Calu3 (cell line): ENCODE measurements at regions not wholly inside any gene's neighbourhood (a gene's known extent, or its start where the extent isn't known, plus 50 kb on each side); places are given as distances from the start of the nearest gene placed in this dataset.

ENCODE experiments used
- BruUV-seq: library from RNA; stranded (reverse); fragments of 400-500 nt; replicated peaks from 2 replicates; lab custom pipeline; 2021; lab: Mats Ljungman, UMichigan
- CTCF ChIA-PET: fragments of 300-600 bp; sonication (Branson Sonifier 250); formaldehyde crosslinking; loops from one replicate; lab custom pipeline; 2022; ENCODE audit warnings: antibody characterized with exemption; lab: Charles Lee
- DNase-seq: peaks from one replicate; pipeline ENCODE4 v3.0.0; 2022
- H3K27ac Mint-ChIP-seq: one replicate; pipeline ENCODE4 v1.8.0; 2022; ENCODE audit warnings: mixed read lengths; ENCODE audit not compliant: unreplicated experiment
- H3K27me3 Mint-ChIP-seq: one replicate; pipeline ENCODE4 v1.8.0; 2022; ENCODE audit warnings: mixed read lengths; ENCODE audit not compliant: unreplicated experiment
- H3K36me3 Mint-ChIP-seq: one replicate; pipeline ENCODE4 v1.8.0; 2022; ENCODE audit warnings: mild to moderate bottlenecking, moderate library complexity, mixed read lengths; ENCODE audit not compliant: insufficient read depth, unreplicated experiment
- H3K4me1 Mint-ChIP-seq: one replicate; pipeline ENCODE4 v1.8.0; 2022; ENCODE audit warnings: mild to moderate bottlenecking, low read depth, mixed read lengths; ENCODE audit not compliant: unreplicated experiment
- H3K4me3 Mint-ChIP-seq: one replicate; pipeline ENCODE4 v1.8.0; 2022; ENCODE audit warnings: mild to moderate bottlenecking, low read depth, moderate library complexity, mixed read lengths; ENCODE audit not compliant: unreplicated experiment
- H3K9me3 Mint-ChIP-seq: one replicate; pipeline ENCODE4 v1.8.0; 2022; ENCODE audit warnings: low read depth, mixed read lengths; ENCODE audit not compliant: unreplicated experiment
- intact Hi-C: fragments of 100-400 bp; cut with micrococcal nuclease; formaldehyde crosslinking; loops from one replicate; pipeline ENCODE4 v1.10.0; 2022; ENCODE audit not compliant: unreplicated experiment
- TF ChIP-seq, protein P1 (sequence below): fragments of 200-600 bp; IDR thresholded peaks from one replicate; pipeline ENCODE4 v1.8.0; 2022; ENCODE audit warnings: antibody characterized with exemption; ENCODE audit not compliant: unreplicated experiment

DNA sequence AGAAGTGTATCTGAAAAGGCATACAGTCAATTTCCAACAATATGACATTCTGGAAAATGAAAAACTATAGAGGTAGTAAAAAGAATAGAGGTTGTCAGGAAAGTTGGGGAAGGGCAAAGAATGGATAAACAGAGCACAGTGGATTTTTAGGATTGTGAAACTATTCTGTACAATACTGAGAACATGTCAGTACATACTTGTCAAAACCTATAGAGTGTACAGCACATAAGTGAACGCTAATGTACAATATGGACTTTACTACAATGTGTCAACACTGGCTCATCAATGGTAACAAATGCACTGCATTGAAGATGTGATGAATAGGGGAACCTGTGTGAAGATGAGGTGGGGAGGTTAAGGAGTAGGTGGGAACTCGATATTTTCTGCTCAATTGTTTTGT lies 483.0 kb upstream of the PFKP start:
- Mint-ChIP-seq H3K36me3 (no peaks in the 10 kb centered on the region), H3K9me3 (peaks cover 6% of the 10 kb centered on the region), H3K27ac (no peak overlapping the region), H3K27me3 (no peaks in the 10 kb centered on the region), H3K4me3 (no peak overlapping the region), H3K4me1 (no peaks in the 10 kb centered on the region)
- intact Hi-C loops: no loop called here
- TF ChIP-seq, protein P1, sequence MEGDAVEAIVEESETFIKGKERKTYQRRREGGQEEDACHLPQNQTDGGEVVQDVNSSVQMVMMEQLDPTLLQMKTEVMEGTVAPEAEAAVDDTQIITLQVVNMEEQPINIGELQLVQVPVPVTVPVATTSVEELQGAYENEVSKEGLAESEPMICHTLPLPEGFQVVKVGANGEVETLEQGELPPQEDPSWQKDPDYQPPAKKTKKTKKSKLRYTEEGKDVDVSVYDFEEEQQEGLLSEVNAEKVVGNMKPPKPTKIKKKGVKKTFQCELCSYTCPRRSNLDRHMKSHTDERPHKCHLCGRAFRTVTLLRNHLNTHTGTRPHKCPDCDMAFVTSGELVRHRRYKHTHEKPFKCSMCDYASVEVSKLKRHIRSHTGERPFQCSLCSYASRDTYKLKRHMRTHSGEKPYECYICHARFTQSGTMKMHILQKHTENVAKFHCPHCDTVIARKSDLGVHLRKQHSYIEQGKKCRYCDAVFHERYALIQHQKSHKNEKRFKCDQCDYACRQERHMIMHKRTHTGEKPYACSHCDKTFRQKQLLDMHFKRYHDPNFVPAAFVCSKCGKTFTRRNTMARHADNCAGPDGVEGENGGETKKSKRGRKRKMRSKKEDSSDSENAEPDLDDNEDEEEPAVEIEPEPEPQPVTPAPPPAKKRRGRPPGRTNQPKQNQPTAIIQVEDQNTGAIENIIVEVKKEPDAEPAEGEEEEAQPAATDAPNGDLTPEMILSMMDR: no peak
- DNase-seq: no peak
- CTCF ChIA-PET: no interaction called here
- no TSS peak for BruUV-seq

DNA sequence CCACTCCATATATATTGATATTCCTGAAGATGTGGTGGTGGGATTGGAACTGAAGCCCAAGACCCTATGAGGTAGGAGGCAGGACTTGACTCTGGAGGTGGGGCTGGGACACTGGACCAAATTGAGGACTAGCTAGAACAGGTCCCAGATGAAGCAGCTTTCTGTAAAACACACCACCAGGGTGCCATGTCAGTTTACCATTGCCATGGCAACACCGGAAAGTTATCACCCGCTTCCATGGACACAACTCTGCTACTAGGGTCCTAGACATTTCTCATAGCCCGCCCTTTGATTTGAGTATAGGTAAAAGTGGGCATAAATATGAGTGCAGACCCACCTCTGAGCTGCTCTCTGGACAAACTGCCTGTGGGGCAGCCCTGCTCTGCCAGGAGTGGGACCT lies 490.5 kb upstream of the PFKP start:
- Mint-ChIP-seq H3K27ac (no peak overlapping the region), H3K9me3 (peaks cover 17% of the 10 kb centered on the region), H3K4me3 (no peak overlapping the region), H3K4me1 (no peaks in the 10 kb centered on the region), H3K36me3 (no peaks in the 10 kb centered on the region), H3K27me3 (no peaks in the 10 kb centered on the region)
- TF ChIP-seq, protein P1: no peak
- no peak for DNase-seq
- CTCF ChIA-PET: no interaction called here
- intact Hi-C loops: no loop called here
- BruUV-seq: no TSS peak

DNA sequence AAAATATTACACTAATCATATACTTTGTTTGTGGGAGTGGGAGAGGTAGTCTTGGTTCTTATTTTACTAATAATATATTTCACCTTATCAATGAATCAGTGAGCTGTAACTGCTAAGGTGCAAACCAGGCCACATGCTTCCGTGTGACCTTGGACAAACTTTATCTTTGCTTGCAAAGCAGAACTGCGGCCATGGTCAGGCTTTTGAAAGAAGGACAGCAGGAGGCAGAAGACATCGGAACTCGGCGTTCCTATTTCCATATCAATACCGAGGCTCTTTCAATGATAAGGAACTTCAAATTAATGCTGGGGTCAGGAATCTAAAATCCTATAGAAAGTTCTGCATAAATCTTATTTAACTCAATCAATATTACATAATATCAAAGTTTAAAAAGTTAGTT lies 491.9 kb upstream of the PFKP start:
- TF ChIP-seq, protein P1: no peak
- intact Hi-C loops: no loop called here
- CTCF ChIA-PET: no interaction called here

DNA sequence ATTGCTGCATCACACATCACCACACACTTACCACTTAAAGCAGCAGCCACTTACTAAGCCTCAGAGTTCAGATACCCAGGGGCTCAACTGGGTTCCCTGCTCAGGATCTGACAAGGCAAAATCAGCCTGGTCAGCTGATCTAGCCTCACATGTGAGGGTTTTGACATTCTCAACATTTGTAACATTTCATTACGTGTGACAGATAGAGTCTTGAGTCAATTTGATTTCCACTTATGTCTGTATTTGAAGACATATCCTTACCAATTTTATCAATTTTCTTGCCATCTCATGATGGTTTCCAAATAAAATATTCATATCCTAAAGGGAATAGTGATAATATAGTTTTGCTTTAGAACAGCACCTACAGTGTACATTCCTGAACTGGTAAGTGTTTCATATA lies 494.7 kb upstream of the PFKP start:
- Mint-ChIP-seq H3K27me3 (no peaks in the 10 kb centered on the region), H3K4me3 (no peak overlapping the region), H3K9me3 (peaks cover 8% of the 10 kb centered on the region), H3K36me3 (no peaks in the 10 kb centered on the region), H3K27ac (no peak overlapping the region), H3K4me1 (no peaks in the 10 kb centered on the region)
- DNase-seq: no peak
- intact Hi-C loops: no loop called here
- BruUV-seq: no TSS peak
- TF ChIP-seq, protein P1: no peak
- CTCF ChIA-PET: no interaction called here

More for the DNA sequence above, 491.9 kb upstream of the PFKP start:
- no TSS peak for BruUV-seq
- Mint-ChIP-seq H3K4me3 (no peak overlapping the region), H3K36me3 (no peaks in the 10 kb centered on the region), H3K27me3 (no peaks in the 10 kb centered on the region), H3K4me1 (no peaks in the 10 kb centered on the region), H3K9me3 (peaks cover 20% of the 10 kb centered on the region), H3K27ac (no peak overlapping the region)
- no peak for DNase-seq
